ENCODE measurements at regions not wholly inside any gene's neighbourhood (a gene's known extent, or its start where the extent isn't known, plus 50 kb on each side); places are given as distances from the start of the nearest gene placed in this dataset.
"Not testable (repeated sequence)": the region's sequence is repeated elsewhere in the genome, so short reads cannot be mapped to it uniquely, and the experiment has no call there.

DNA sequence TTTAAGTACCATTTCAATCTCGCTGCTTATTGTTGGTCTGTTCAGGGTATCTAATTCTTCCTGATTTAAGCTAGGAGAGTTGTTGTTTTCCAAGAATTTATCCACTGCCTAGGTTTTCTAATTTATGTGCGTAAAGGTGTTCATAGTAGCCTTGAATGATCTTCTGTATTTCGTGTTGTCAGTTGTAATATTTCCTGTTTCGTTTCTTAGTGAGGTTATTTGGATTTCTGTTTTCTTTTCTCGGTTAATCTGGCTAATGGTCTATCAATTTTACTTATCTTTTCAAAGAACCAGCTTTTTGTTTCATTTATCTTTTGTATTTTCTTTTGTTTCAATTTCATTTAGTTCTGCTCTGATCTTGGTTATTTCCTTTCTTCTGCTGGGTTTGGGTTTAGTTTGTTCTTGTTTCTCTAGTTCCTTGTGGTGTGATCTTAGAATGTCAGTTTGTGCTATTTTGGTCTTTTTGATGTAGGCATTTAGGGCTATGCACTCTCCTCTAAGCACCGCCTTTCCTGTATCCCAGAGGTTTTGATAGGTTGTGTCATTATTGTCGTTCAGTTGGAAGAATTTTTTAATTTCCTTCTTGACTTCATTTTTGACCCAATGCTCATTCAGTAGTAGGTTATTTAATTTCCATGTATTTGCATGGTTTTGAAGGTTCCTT lies 92.5 kb upstream of the CSRP2 start:
- not testable (repeated sequence) for FAIRE-seq; DNase-seq (ENCODE audit: low spot score)

DNA sequence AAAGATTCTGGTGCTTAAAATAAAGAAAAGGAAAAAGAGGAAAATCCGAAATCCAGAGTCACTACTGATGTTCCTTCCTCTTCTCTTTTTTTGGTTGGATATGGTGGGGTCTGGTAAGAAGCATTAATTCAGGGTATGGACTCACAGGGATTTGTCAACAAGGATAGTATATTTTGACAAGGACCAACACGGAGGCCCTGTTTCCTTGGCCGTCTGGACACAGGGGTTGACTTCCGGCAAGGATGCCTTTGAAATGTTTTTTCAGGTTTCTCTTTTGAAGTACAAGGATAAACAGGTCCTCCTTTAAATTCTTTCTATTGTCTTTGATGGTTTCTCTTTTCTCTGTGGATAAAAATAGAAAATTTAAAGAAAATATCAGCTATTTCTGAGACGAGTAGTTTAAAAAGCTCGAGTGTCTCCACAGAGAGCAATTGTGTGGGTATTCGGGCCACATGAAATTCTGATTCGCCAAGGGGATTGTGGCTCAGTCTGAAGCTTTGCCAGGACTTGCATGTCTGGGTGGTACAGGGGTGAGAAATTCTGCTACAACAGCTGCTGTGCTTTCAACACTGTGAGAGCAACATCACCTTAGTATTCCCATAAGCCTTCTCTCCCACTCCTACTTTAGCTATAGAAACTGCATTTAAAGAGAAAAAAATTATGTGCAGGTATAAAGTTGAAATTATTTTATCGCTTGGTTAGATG lies 88.5 kb upstream of the CSRP2 start:
- no peak for FAIRE-seq
- no peak for DNase-seq (ENCODE audit: low spot score)

DNA sequence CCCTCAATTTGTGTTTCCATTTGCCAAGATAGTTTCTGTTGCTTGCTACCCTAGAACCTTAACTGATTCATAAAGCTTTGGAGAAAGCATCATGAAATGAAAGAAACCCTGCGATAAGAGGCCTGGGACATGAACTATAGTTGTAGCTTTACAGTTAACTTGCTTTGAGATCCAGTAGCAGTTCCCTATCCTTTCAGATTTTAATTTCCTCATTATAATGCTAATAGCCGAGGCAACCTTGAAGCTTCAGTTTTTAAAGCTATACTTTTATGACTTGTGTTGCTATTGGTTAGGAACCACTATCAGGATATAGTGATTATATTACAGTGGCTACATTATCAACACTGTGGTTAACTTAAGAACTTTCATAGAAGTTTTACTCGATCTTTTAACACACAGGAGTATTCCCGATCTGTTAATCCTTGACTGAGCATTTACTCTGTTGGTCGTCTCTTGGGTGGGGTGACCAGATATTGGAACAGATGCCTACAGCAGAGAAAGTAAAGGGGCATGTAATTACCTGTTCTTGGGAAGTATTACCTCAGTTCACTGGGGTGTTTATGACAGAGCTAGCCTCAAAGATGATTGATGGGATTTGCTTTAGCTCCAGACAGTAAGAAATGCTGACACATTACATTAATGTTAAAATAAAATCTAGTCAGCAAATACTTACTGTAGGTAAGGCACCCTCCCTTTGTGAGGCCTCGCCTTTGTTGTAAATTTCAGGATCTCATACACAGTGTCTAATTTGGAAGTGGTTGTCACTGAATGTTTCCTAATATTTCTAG lies 86.2 kb upstream of the CSRP2 start:
- DNase-seq (ENCODE audit: low spot score) (no peak), FAIRE-seq (no peak)

DNA sequence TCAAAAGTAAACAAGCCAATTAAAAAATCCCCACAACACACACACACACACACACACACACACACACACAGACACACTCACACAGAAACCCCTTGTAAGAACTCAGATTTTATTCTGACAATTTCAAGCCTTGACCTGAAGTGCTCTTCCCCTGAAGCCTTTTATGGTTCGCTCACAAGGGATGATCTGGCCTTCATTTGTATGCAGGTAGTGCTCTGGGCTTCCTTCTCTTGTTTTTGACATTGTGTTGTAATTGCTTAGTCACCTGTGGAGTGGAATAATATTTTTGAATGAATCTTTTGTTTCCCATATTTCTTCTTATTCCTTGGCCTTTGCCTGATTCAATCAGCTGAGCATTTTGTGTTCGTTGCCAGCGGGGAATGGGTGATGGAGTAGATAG lies 83.3 kb upstream of the CSRP2 start:
- FAIRE-seq = no peak

DNA sequence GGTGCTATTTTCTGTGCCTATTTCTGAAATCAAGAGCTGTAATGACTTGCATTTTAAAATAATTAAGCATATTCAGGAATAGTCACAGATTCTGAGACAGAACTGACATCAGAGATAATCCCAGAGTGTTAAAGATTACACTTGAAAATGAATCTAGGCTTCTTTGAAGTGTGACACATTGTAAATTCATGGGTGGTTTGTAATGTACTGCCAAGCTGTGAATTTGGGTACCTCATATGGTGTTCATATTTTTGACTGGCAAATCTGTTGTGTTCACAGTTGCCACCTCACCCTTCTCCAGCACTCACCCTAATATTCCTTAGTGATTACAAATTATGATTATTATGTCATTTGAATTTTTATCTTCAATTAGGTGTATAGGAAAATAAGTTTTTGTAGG lies 78.5 kb upstream of the CSRP2 start:
- FAIRE-seq (no peak), DNase-seq (ENCODE audit: low spot score) (no peak)

More for the DNA sequence above, 83.3 kb upstream of the CSRP2 start:
- no peak for DNase-seq (ENCODE audit: low spot score)

DNA sequence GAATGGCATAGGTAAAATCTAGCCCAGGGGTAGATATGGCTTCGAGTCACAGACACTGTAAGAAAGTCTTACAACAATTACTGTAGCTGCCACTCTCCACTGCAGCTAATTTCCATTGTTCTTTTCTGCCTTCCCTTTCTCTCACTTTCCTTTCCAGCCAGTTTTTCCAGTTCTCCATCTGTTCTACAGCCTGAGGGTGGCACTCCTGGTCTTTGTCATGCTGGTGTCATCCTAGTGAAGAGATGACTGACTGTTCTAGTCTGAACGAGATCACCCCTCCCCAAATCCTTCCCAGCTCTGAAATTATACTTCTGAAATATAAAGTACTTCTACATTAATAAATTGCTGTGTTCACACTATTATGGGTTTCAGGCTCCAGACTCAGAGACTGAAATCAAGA lies 74.2 kb upstream of the CSRP2 start:
- FAIRE-seq = no peak
- no peak for DNase-seq (ENCODE audit: low spot score)

DNA sequence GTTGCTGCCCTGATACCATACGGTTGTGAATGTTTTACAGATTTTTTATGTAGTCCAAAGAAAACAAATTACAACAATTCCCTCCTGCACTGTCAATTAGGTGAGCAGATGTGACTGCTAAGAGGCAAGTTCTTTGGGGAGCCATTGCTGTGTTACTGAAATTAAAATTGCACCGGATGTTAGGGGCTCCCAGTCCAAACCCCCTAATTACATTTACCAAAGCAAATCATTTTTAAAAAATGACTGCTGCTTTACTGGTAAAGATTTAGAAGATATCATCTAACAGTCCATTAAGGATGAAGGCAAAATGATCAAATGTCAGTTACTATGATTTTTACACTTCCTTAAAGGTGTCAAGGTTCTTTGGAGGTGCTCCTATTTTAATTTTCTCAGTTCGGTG lies 70.1 kb upstream of the CSRP2 start:
- FAIRE-seq (no peak), DNase-seq (ENCODE audit: low spot score) (no peak)

DNA sequence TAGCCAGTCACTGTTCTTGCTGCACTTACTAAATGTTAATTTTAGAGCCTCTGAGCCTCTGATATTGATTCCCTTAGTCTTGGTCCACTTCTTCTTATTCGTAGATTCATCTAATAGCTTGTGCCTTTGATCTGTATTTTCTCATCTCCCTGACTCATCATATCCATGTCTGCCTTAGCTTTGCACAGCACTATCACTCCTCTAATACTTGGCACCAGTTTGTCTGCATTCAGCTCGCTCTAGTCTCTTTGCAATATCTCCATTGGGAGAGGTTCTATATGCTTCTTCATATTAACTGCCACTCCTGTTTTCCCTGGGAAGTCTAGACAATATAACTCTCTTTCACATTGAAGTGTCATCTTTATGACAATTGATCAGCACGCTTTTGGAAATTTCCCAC lies 68.5 kb upstream of the CSRP2 start:
- no peak for DNase-seq (ENCODE audit: low spot score)
- no peak for FAIRE-seq

DNA sequence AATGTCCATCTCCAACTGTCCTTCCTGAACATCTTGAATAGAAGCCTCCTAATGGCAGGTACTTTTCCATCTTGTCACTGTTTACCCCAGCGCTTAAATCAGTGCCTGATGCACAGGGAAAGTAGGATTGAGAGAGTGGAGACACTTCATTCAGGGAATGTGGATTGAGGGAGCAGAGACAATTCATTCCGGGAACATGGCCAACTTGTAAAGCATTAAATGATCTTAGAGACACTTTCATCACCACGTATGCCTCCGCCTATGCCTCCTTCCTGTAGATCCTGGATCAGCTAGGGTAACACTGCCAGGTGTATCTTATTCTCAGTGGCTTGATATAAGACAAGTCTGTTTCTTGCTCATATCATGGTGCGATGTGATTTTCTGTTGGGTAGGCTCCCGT lies 67.6 kb upstream of the CSRP2 start:
- no peak for DNase-seq (ENCODE audit: low spot score)
- FAIRE-seq = no peak

DNA sequence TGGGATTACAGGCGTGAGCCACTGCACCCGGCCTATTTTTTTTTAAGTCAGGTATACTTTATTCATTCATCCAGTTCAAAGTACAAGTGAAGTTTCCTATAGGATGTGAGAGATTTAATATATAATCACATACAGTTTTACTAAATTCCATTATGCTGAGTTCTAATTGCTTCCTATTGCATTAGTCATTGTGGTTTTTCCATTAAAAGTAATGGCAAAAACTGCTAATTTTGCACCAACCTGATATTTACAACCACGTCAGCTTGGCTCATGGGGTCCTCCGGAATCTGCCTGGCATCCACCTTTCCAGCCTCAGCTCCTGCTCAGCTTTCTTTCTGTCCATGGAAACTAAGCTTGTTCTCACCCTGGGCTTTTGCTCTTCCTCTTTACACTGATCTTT lies 67.0 kb upstream of the CSRP2 start:
- FAIRE-seq = no peak
- DNase-seq (ENCODE audit: low spot score) = peak; percentile 39

DNA sequence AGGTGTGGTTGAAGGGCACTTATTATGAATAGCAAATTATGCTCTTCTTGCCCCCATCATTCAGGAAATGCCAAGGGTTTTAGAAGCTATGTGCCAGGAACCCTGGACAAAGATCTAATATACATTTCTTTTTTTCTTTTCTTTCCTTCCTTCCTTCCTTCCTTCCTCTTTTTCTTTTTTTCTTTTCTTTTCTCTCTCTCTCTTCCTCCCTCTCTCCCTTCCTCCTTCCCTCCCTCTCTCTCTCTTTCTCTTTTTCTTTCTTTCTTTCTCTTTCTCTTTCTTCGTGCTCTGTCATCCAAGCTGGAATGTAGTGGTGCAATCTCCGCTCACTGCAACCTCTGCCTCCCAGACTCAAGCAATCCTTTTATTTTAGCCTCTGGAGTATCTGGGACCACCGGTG lies 66.1 kb upstream of the CSRP2 start:
- no peak for FAIRE-seq

DNA sequence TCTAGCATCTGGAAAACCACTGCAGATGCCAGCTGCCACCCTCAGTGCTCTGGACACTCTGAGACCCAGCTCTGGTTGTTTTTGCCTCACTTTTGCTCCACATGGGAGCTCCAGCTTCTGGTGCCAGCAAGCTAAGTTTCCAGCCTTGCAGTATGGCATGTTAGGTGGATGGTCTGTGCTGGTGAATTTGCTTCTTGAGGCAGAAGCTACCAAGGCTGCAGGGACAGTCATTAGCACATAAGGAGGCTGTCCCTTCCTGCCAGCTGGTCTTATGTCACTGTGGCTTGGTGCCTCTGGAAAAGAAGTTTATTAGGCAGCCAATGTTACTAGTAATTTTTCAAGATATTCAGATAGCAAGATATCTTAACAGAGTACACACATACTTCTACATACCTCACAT lies 64.2 kb upstream of the CSRP2 start:
- DNase-seq (ENCODE audit: low spot score) (no peak), FAIRE-seq (no peak)

More for the DNA sequence above, 66.1 kb upstream of the CSRP2 start:
- DNase-seq (ENCODE audit: low spot score) = no peak

DNA sequence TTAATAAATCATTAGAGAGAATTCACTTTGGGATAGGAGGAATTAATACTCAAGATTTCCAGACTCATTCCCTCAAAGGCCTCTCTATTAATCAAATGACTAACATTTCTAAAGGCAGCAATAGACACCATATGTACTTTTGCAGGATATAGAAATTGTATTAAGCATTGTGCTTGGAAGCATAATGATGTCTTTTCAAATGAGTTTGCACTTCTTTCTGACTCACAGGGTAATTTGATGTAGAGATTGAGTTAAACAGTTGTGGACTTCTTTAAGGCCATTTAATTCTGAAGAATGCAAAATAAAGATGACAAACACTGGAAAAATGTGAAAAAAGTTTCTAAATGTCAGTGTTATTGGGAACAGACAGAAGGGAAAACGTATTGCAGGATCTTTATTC lies 63.4 kb upstream of the CSRP2 start:
- no peak for FAIRE-seq
- no peak for DNase-seq (ENCODE audit: low spot score)

DNA sequence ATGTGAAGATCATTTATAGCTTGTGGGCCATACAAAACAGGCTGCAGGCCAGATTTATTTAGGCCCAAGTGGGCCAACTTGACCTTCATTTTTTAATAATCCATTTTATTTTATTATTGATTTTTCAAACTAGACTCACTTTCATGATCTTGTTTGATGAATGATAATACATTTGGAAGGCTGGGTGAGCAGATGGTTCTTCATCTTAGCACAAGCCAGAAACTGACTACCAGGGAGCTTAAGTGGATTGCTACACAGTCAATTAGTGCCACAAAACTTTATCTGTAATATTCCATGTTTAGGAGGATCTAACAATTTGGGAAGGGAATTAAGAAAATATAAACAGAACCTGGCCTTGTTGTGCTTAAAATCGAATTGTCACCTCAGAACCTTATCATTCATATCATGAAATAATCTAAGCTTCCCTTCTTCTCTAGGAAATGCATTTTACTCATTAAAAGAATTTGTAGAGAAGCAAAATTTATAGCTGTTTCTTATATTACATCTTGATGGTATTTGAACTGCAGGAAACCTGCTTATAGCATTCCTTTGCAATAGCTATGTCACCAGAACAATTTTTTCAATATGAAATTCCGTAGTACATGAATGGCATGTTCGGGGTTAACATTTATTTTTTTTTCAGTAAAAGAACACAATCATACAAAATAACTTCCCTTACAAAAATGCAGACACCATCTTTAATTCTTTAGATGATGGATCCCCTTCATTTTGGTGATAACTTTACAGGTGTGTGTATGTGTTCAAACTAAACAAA lies 62.0 kb upstream of the CSRP2 start:
- DNase-seq (ENCODE audit: low spot score) (no peak), FAIRE-seq (no peak)

DNA sequence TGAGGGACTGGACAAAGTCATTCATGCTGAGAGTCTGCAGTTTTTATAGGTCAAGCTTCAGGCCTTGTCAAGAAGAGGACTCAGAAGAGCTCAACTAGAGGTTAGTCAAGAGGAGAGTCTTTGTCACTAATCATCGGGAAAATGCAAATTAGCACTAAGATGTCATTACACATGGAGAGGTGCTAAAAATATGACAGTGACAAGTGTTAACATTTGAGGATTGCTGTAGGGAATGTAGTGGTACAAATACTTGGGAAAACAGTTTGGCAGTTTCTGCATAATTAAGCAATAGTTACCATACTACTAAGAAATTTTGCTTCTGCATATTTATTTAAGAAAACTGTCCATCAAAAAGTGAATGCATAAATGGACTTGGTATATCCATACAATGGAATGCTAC lies 60.9 kb upstream of the CSRP2 start:
- DNase-seq (ENCODE audit: low spot score) (no peak), FAIRE-seq (no peak)

DNA sequence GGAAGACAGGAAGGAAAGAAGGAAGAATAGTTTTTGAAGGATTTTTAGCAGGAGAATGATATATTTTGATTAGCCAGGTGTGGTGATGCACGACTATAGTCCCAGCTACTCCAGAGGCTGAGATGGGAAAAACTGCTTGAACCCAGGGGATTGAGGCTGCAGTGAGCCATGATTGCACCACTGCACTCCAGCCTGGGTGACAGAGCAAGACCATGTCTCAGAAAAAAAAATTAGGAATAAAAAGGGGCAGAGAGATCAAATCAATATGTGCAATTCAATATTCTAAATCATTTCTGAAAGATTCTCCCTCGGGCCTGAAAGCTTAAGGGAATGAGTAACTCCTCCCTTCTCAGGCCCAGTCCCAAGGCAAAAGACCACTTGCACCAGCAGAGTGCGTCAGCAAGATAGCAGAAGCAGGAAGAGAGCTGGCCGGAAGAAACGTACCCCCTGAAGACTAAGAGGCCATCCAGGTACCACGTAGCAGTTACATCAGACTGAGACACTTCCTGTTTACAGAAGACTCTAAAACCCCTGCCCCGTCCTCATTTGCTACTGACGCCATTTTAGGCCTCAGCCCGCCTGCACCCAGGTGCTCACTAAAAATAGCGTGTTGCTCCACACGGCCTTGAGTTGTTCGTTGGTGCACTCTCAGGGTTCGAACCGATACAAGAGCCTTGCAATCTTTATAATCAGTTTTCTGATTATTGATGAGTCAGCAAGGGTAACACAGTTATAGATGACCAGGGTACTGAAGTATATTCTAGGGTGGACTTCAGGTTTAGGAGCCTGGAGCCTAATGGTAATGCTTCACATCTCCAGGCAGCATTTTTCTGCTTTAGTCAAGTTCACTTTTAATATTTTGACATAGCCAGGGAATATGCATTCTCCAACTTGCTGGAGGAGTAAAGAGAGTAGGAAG lies 57.7 kb upstream of the CSRP2 start:
- DNase-seq (ENCODE audit: low spot score) = no peak
- FAIRE-seq = no peak

DNA sequence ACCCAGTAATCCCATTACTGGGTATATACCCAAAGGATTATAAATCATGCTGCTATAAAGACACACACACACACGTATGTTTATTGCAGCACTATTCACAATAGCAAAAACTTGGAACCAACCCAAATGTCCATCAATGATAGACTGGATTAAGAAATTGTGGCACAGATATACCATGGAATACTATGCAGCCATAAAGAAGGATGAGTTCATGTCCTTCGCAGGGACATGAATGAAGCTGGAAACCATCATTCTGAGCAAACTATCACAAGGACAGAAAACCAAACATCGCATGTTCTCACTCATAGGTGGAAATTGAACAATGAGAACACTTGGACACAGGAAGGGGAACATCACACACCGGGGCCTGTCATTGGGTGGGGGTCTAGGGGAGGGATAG lies 54.6 kb upstream of the CSRP2 start:
- not testable (repeated sequence) for DNase-seq (ENCODE audit: low spot score); FAIRE-seq

DNA sequence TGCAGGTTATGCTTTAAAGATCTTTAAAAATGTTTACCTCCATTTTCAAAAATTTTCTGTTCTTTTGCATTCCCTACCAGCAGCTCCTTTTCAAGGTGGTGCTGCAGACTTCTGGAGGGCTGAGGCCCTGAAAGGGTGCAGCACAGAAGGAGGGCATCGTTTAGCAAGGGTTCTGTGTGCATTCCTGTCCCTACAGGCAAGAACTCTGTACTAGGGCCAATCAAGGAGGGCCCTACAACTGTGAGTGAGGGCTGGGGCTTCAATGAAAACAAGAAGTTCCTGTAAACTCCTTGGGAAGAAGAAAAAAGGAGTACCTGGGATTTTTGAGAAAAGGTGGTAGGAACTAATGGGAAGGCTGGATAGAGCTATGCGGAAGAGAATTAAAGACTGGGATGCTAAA lies 50.7 kb upstream of the CSRP2 start:
- FAIRE-seq = no peak
- DNase-seq (ENCODE audit: low spot score) = no peak

Data from RCC 7860 (cell line).